ENCODE measurements at regions not wholly inside any gene's neighbourhood (a gene's known extent, or its start where the extent isn't known, plus 50 kb on each side); places are given as distances from the start of the nearest gene placed in this dataset.

DNA sequence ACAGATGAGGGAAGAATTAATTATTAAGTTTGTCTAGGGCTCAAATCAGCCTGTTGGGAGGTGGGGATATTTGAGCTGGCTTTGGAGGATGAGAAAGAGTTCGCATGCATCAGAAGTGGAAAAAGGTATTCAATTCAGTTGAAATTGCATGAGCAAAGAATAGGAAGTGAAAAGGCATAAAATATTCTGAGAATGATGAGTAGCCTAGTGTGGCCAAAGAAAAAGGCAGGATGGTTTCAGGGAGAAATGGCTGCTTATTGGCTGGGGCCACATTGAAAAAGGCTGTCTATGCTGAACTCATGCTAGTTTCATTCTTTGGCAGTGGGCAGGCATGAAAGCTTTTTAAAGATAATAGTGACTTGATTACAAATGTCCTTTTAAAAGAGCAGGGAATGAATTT is 235.4 kb upstream of the RIOK2 start:
- TF ChIP-seq, protein P1, sequence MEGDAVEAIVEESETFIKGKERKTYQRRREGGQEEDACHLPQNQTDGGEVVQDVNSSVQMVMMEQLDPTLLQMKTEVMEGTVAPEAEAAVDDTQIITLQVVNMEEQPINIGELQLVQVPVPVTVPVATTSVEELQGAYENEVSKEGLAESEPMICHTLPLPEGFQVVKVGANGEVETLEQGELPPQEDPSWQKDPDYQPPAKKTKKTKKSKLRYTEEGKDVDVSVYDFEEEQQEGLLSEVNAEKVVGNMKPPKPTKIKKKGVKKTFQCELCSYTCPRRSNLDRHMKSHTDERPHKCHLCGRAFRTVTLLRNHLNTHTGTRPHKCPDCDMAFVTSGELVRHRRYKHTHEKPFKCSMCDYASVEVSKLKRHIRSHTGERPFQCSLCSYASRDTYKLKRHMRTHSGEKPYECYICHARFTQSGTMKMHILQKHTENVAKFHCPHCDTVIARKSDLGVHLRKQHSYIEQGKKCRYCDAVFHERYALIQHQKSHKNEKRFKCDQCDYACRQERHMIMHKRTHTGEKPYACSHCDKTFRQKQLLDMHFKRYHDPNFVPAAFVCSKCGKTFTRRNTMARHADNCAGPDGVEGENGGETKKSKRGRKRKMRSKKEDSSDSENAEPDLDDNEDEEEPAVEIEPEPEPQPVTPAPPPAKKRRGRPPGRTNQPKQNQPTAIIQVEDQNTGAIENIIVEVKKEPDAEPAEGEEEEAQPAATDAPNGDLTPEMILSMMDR (IDR thresholded peaks at IDR 0.05) = no peak
- ATAC-seq (ENCODE audit: low FRiP score) (no peak), DNase-seq (ENCODE audit: low spot score) (no peak)

DNA sequence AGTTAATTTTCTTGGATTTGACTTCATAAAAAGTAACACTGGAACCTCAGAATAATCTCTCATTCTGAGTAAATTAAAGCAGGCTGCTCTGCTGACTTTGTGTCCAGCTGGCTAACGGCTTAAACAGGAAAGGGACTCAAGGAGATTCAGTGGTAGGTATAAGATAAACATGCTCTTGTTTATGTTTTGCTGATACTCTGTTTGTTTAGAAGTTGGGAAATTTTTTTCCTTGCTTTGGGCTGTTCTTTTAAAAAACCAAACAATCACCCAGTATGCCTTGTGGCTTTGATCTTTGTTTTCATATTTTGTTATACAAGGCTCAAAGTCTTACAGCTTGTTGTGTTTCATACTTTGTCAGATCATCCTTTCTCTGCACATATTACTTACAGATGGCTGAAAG is 237.6 kb upstream of the RIOK2 start:
- TF ChIP-seq, protein P1 (IDR thresholded peaks at IDR 0.05) = no peak
- DNase-seq (ENCODE audit: low spot score) = no peak
- ATAC-seq (ENCODE audit: low FRiP score) = no peak

DNA sequence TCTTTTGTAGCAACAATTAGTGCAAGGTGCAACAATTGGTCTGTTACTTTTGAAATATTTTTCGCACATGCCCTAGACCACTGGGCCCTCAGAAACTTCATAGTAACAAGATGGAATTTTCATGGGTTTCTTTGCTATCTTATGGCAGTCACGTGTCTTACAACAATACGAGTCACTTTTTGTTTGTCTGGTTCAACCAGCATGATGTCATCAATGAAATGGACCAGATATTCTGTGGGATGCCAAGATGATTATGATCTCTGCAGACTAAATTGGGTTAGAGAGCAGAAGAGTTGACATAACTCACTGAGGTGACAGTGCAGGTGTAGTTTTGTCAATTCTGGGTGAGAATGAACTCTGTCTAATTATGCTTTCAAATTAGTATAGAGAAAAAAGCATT is 239.6 kb upstream of the RIOK2 start:
- ATAC-seq (ENCODE audit: low FRiP score) = no peak
- TF ChIP-seq, protein P1 (IDR thresholded peaks at IDR 0.05) = no peak
- no peak for DNase-seq (ENCODE audit: low spot score)

DNA sequence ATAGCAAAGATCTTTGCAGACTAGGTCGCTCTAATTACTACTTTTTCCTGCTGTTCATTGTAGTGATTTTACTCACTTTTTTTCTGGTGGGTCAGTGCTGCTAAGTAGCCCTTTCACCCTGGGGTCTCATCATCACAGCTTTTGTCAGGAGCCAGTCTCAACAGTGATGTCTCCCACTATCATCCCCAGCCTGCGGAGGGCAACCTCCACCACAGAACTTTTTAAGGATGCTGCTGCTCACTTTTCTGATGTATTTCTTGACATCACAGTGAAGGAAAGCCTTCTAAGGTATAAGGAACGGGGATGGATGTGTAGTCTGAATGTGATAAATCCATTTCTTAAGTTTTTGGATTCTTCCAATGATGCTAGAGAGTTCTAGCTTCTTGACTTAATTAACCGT is 242.5 kb upstream of the RIOK2 start:
- DNase-seq (ENCODE audit: low spot score) = no peak
- no peak for ATAC-seq (ENCODE audit: low FRiP score)
- TF ChIP-seq, protein P1 (IDR thresholded peaks at IDR 0.05) = no peak

DNA sequence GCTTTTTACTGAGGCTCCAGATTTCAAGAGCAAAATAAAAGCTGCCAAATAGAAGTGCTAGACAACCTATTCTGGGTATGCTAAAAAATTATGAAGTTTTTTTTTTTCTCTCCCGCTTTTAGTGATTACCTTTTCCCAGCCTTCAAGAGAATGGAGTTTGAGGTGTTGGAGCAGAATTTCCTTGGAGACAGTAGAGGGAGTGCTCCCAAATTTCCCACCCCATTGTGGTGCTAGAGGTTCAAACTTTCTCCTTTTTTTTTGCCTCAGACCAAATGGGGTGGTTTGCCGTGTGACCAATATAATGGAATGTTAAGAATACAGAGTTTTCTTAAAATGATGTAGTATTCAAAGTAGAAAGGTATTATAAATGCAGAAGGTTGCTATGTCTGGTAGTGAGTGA is 244.2 kb upstream of the RIOK2 start:
- ATAC-seq (ENCODE audit: low FRiP score) (no peak), DNase-seq (ENCODE audit: low spot score) (no peak)
- TF ChIP-seq, protein P1 (IDR thresholded peaks at IDR 0.05) = no peak

DNA sequence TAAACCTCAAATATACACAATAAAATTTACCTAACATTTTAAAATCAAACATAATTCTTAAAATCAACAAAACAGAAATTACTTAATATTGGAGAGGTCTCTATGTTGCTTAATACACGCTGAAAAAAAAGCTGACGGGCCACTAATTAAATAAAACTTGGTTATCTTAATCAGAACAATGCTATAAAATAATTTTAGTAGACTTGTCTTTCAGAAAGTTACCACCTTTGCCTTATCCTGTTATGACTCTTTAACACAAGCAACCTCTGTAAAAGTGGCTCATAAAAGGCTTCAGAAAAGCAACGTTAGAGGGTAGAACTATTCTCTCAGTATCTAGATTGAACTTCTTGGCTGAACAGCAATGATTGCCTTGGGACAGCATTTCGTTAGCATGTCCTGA is 251.0 kb upstream of the RIOK2 start:
- TF ChIP-seq, protein P1 (IDR thresholded peaks at IDR 0.05) = no peak
- DNase-seq (ENCODE audit: low spot score) = no peak
- ATAC-seq (ENCODE audit: low FRiP score) = no peak

DNA sequence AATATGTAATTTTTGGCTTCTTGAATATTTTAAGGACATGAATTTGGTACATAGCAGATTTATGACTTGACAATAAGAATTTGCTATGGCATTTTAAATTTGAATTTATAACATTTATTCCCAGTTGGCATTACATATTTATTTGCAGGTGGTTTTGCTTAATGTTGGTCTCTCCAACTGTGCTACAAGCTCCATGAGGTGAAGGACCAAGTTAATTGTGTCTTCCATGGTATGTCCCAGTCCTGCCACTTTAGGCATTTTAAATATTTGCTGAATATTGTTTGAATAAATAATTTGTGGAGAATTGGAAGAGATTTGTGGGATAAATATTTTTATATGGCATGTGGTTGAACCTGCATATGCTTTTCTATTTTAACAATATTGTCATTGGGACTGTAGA is 253.4 kb upstream of the RIOK2 start:
- TF ChIP-seq, protein P1 (IDR thresholded peaks at IDR 0.05) = no peak
- no peak for ATAC-seq (ENCODE audit: low FRiP score)
- no peak for DNase-seq (ENCODE audit: low spot score)
